Smooth muscle cell (in vitro differentiated cells): ENCODE measurements at regions not wholly inside any gene's neighbourhood (a gene's known extent, or its start where the extent isn't known, plus 50 kb on each side); places are given as distances from the start of the nearest gene placed in this dataset.

Experiments
- DNase-seq: peaks from one replicate; lab custom pipeline; 2025; ENCODE audit not compliant: unreplicated experiment; lab: John Stamatoyannopoulos, UW
- H2AFZ ChIP-seq: fragments of 200-600 bp; sonication (generic); 2 replicates; pipeline ENCODE4 v1.6.0; 2016; ENCODE audit warnings: antibody characterized with exemption, low read depth, mild to moderate bottlenecking
- H3F3A ChIP-seq: fragments of 200-600 bp; sonication (generic); 2 replicates; pipeline ENCODE4 v1.6.0; 2017; ENCODE audit warnings: antibody characterized with exemption, low read depth
- H3K27ac ChIP-seq: fragments of 200-600 bp; sonication (generic); 2 replicates; pipeline ENCODE4 v1.5.1; 2016; ENCODE audit warnings: low read depth, mild to moderate bottlenecking
- H3K27me3 ChIP-seq: fragments of 200-600 bp; sonication (generic); 2 replicates; pipeline ENCODE4 v1.6.1; 2016; ENCODE audit warnings: low read depth, mild to moderate bottlenecking
- H3K36me3 ChIP-seq: fragments of 200-600 bp; sonication (generic); 2 replicates; pipeline ENCODE4 v1.5.1; 2016; ENCODE audit warnings: low read depth
- H3K4me1 ChIP-seq: fragments of 200-600 bp; sonication (generic); 2 replicates; pipeline ENCODE4 v1.5.1; 2016; ENCODE audit warnings: low read depth
- H3K4me2 ChIP-seq: fragments of 200-600 bp; sonication (generic); 2 replicates; pipeline ENCODE4 v1.6.0; 2016; ENCODE audit warnings: mild to moderate bottlenecking
- H3K4me3 ChIP-seq: fragments of 200-600 bp; sonication (generic); 2 replicates; pipeline ENCODE4 v1.5.1; 2016; ENCODE audit warnings: mild to moderate bottlenecking
- H3K79me2 ChIP-seq: fragments of 200-600 bp; sonication (generic); 2 replicates; pipeline ENCODE4 v1.6.0; 2016; ENCODE audit warnings: low read depth, mild to moderate bottlenecking
- H3K9ac ChIP-seq: fragments of 200-600 bp; sonication (generic); 2 replicates; pipeline ENCODE4 v1.6.0; 2016; ENCODE audit warnings: low read depth
- H3K9me3 ChIP-seq: fragments of 200-600 bp; sonication (generic); replicated peaks from 2 replicates; pipeline ENCODE4 v1.5.1; 2016; ENCODE audit warnings: low read depth
- H4K20me1 ChIP-seq: fragments of 200-600 bp; sonication (generic); 2 replicates; pipeline ENCODE4 v1.6.0; 2016; ENCODE audit warnings: low read depth
- CTCF ChIP-seq: fragments of 200-600 bp; sonication (generic); IDR thresholded peaks from 2 replicates; pipeline ENCODE4 v1.5.1; 2017; ENCODE audit warnings: borderline replicate concordance, mild to moderate bottlenecking, antibody characterized with exemption; ENCODE audit not compliant: insufficient read depth, poor library complexity, severe bottlenecking
- WGBS: methylation state at CpG from one replicate; pipeline ENCODE4 v1.1.7; 2016; ENCODE audit warnings: low lambda C conversion rate; 5-methylcytosine and 5-hydroxymethylcytosine counted together

DNA sequence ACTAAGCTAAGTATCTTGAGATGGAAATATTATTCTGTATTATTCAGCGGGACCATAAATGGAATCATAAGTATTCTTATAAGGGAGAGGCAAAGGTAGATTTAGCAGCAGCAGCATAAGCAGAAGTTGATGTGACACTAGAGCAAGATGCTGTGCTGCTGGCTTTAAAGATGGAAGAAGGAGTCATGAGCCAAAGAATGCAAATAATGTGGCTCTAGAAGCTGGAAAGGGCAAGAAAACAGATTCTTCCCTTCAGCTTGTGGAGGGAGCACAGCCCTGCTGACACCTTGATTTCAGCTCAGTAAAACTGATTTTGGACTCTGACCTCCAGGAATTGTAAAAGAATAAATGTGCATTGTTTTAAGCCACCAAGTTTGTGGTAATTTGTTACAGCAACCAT lies 144.2 kb upstream of the ANKRD28 start:
- TF ChIP-seq CTCF = no peak
- WGBS = 96% methylated on average over 1 of the region's 1 CpG
- DNase-seq = no peak

GRCh38 chr3:15942462-15942861 lies 144.7 kb upstream of the ANKRD28 start:
- Histone ChIP-seq H3F3A (no peaks in the 10 kb centered on the region), H3K4me1 (no peaks in the 10 kb centered on the region), H3K79me2 (no peaks in the 10 kb centered on the region), H3K4me3 (no peak overlapping the region), H4K20me1 (no peaks in the 10 kb centered on the region), H2AFZ (no peak overlapping the region), H3K27ac (no peak overlapping the region), H3K9ac (no peak overlapping the region), H3K4me2 (no peak overlapping the region), H3K36me3 (no peaks in the 10 kb centered on the region), H3K9me3 (no peaks in the 10 kb centered on the region), H3K27me3 (no peaks in the 10 kb centered on the region)
- no peak for DNase-seq
- no peak for TF ChIP-seq CTCF

More for the DNA sequence above, 144.2 kb upstream of the ANKRD28 start:
- no peak overlapping the region for H3K27ac ChIP-seq
- no peak overlapping the region for H3K4me2 ChIP-seq
- no peak overlapping the region for H2AFZ ChIP-seq
- no peaks in the 10 kb centered on the region for H3K4me1 ChIP-seq
- H3K27me3 ChIP-seq = no peaks in the 10 kb centered on the region
- no peaks in the 10 kb centered on the region for H3K79me2 ChIP-seq
- no peaks in the 10 kb centered on the region for H4K20me1 ChIP-seq
- H3F3A ChIP-seq = no peaks in the 10 kb centered on the region
- H3K9me3 ChIP-seq = no peaks in the 10 kb centered on the region
- H3K36me3 ChIP-seq = no peaks in the 10 kb centered on the region
- no peak overlapping the region for H3K4me3 ChIP-seq
- no peak overlapping the region for H3K9ac ChIP-seq

- no peaks in the 10 kb centered on the region for H3K4me1 ChIP-seq
- H3K27ac ChIP-seq = no peak overlapping the region
- no peak overlapping the region for H3K4me2 ChIP-seq
- no peaks in the 10 kb centered on the region for H3K9me3 ChIP-seq
- no peaks in the 10 kb centered on the region for H3K79me2 ChIP-seq
- no peaks in the 10 kb centered on the region for H3K27me3 ChIP-seq
- no peak for TF ChIP-seq CTCF
- no peak overlapping the region for H3K4me3 ChIP-seq
- DNase-seq = no peak
- WGBS = 95% methylated on average over 2 of the region's 2 CpGs
- no peak overlapping the region for H2AFZ ChIP-seq
- no peak overlapping the region for H3K9ac ChIP-seq
- H3F3A ChIP-seq = no peaks in the 10 kb centered on the region
- H4K20me1 ChIP-seq = no peaks in the 10 kb centered on the region
- no peaks in the 10 kb centered on the region for H3K36me3 ChIP-seq
Observed at GRCh38 chr3:15942936-15943335, 145.2 kb upstream of the ANKRD28 start.

DNA sequence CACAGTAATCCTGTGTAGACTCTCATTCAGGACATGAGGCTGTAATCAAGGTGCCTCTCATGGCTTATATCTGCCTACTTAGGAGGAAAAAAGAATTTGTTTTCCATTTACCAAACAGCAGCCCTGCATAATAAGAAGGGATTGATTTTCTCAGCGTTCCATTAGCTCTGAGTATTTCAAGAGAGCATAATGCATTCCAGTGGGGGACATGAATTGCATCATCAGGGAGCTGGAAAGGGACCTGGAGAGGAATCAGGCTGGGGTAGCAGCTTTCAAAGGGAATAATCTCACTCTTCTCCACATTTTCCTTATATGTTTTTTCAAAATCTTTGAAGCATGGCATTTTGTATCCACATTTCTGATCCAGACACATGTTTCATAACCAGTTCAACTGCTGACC lies 150.6 kb upstream of the ANKRD28 start:
- no peak overlapping the region for H3K27ac ChIP-seq
- no peak overlapping the region for H3K9ac ChIP-seq
- H3K79me2 ChIP-seq = no peaks in the 10 kb centered on the region
- no peaks in the 10 kb centered on the region for H4K20me1 ChIP-seq
- no peaks in the 10 kb centered on the region for H3K27me3 ChIP-seq
- no peak overlapping the region for H2AFZ ChIP-seq
- no peak for TF ChIP-seq CTCF
- H3K36me3 ChIP-seq = no peaks in the 10 kb centered on the region
- no peaks in the 10 kb centered on the region for H3K4me1 ChIP-seq
- H3F3A ChIP-seq = no peaks in the 10 kb centered on the region
- H3K4me2 ChIP-seq = no peak overlapping the region
- H3K9me3 ChIP-seq = no peaks in the 10 kb centered on the region
- no peak for DNase-seq
- 79% methylated on average over 1 of the region's 1 CpG for WGBS
- H3K4me3 ChIP-seq = no peak overlapping the region
